Mucosa of descending colon (tissue), 3 donors: ENCODE measurements at regions not wholly inside any gene's neighbourhood (a gene's known extent, or its start where the extent isn't known, plus 50 kb on each side); places are given as distances from the start of the nearest gene placed in this dataset.
A peak's percentile ranks its signal among the peaks of the same experiment; 100 is the strongest.

Experiments
- ATAC-seq: fragments of 200-7000 bp; cut with Tn5 transposase; one replicate; pipeline ENCODE4 v1.9.1; 2020; ENCODE audit warnings: mild to moderate bottlenecking, moderate library complexity
- DNase-seq, 3 donors: peaks; one replicate each; pipeline ENCODE4 v3.0.0-alpha.2; 2020
- H3K36me3 ChIP-seq: fragments of 200-600 bp; one replicate; pipeline ENCODE4 v1.8.0; 2021; ENCODE audit warnings: low read depth, mild to moderate bottlenecking
- H3K4me1 ChIP-seq: fragments of 200-600 bp; one replicate; pipeline ENCODE4 v1.8.0; 2021; ENCODE audit warnings: low read depth, mild to moderate bottlenecking
- H3K4me3 ChIP-seq: fragments of 200-600 bp; one replicate; pipeline ENCODE4 v1.8.0; 2021; ENCODE audit warnings: mild to moderate bottlenecking
- H3K9me3 ChIP-seq: fragments of 200-600 bp; one replicate; pipeline ENCODE4 v1.8.0; 2021; ENCODE audit warnings: mild to moderate bottlenecking
- CTCF ChIP-seq: fragments of 200-600 bp; IDR thresholded peaks from one replicate; pipeline ENCODE4 v1.8.0; 2022; ENCODE audit warnings: antibody characterized with exemption, mild to moderate bottlenecking
- intact Hi-C, 2 donors: fragments of 100-400 bp; cut with DNase I in 1 of 2; cut with micrococcal nuclease in 1 of 2; formaldehyde crosslinking; loops; one replicate each; pipeline versions ENCODE4 v1.11.0 to v1.11.1; 2022; cut with DNase I, micrococcal nuclease
- donor health status: DM: no; HTN: no; CAD: no; lungs with moderate emphysema.
- donor health status: DM: no; HTN: no; CAD: no.
- donor health status: DM: no; HTN: yes; CAD: no.

GRCh38 chr2:53475321-53475720 lies 292.3 kb upstream of the CHAC2 start:
- Histone ChIP-seq H3K4me1 (no peaks in the 10 kb centered on the region), H3K36me3 (no peaks in the 10 kb centered on the region), H3K9me3 (no peaks in the 10 kb centered on the region), H3K4me3 (no peak overlapping the region)
- intact Hi-C loops: no loop called here
- ATAC-seq (no peak), DNase-seq (no peak)
- no peak for TF ChIP-seq CTCF

- no peak for ATAC-seq
- H3K36me3 ChIP-seq: no peaks in the 10 kb centered on the region
- intact Hi-C loops: no loop called here
- no peaks in the 10 kb centered on the region for H3K4me1 ChIP-seq
- no peaks in the 10 kb centered on the region for H3K9me3 ChIP-seq
- no peak for TF ChIP-seq CTCF
- no peak overlapping the region for H3K4me3 ChIP-seq
- DNase-seq: no peak
These were observed 292.7 kb upstream of the CHAC2 start for GRCh38 chr2:53474914-53475313.

DNA sequence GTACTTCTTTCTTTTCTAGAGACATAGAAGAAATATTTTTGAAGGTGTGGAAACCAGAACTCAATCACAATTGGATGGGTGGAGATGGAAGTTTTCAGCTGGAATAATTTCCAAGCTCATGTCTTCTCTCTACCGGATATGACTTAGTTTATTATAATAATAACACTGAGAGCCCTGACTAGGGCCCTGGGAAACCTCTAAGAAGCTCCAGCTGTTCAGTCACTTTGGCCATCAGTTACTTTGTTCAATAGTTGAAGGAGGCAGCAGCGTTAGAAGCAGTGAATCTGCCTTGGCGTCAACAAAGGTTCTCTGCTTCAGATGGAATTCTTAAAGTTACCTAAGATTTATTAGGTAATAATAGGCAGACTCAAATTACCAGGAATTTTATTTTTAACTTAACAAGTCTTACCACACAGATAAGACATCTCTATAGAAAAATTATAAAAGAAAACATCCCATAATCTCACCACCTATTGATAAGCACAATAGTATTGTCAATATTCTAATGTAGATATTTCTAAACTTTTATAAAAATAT lies 293.8 kb upstream of the CHAC2 start:
- Histone ChIP-seq H3K4me3 (no peak overlapping the region), H3K9me3 (no peaks in the 10 kb centered on the region), H3K4me1 (no peaks in the 10 kb centered on the region), H3K36me3 (no peaks in the 10 kb centered on the region)
- no peak for TF ChIP-seq CTCF
- DNase-seq: no peak
- intact Hi-C loops: no loop called here
- ATAC-seq: no peak

DNA sequence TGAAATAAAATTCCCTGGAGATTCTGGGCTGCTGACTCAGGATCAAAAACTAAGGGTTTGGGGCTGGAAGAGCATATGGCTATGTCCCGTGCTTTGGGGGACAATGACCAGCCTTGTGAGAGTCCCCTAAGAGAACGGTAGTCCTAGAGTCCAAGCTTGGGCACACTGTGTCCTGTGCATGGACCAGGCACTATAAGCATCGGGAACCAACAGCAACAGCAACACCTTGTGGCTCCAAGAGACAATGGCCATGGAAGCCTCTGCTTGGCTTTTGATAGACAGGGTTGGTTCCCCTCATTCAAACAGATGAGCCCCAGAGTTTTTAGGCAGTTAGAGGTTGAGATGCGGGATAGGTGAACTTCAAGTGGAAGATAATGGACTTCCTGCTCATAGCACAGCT lies 294.4 kb upstream of the CHAC2 start:
- no peaks in the 10 kb centered on the region for H3K36me3 ChIP-seq
- no peak overlapping the region for H3K4me3 ChIP-seq
- no peaks in the 10 kb centered on the region for H3K4me1 ChIP-seq
- intact Hi-C loops: no loop called here
- no peak for TF ChIP-seq CTCF
- DNase-seq (peak in 1 of 3 donors; percentile 11), ATAC-seq (peak; percentile 70)
- no peaks in the 10 kb centered on the region for H3K9me3 ChIP-seq

- Histone ChIP-seq H3K4me3 (no peak overlapping the region), H3K9me3 (no peaks in the 10 kb centered on the region), H3K4me1 (no peaks in the 10 kb centered on the region), H3K36me3 (no peaks in the 10 kb centered on the region)
- ATAC-seq (no peak), DNase-seq (no peak)
- TF ChIP-seq CTCF: no peak
- intact Hi-C loops: no loop called here
These were observed 300.0 kb upstream of the CHAC2 start for GRCh38 chr2:53467467-53468180.
